BLaER1 treated with 17β-estradiol and CSF1 and Interleukin-3, amounts not matched to agents 10 nM and 100 nM (cell line): ENCODE measurements at regions not wholly inside any gene's neighbourhood (a gene's known extent, or its start where the extent isn't known, plus 50 kb on each side); places are given as distances from the start of the nearest gene placed in this dataset.

Experiments
- H3K27ac ChIP-seq, 11 experiments: shearing (Covaris generic); formaldehyde crosslinking; 2 replicates each; pipeline ENCODE4 v1.8.1; 2022
- H3K27me3 ChIP-seq, 11 experiments: shearing (Covaris generic); formaldehyde crosslinking; 2 replicates each; pipeline ENCODE4 v1.8.1; 2022
- H3K36me3 ChIP-seq, 11 experiments: shearing (Covaris generic); formaldehyde crosslinking; 2 replicates each; pipeline ENCODE4 v1.8.1; 2022
- H3K4me1 ChIP-seq, 10 experiments: shearing (Covaris generic); formaldehyde crosslinking; 2 replicates each; pipeline ENCODE4 v1.8.1; 2022
- H3K4me2 ChIP-seq, 11 experiments: shearing (Covaris generic); formaldehyde crosslinking; 2 replicates each; pipeline ENCODE4 v1.8.1; 2022
- H3K4me3 ChIP-seq, 10 experiments: shearing (Covaris generic); formaldehyde crosslinking; 2 replicates each; pipeline ENCODE4 v1.8.1; 2022
- H3K9ac ChIP-seq, 11 experiments: shearing (Covaris generic); formaldehyde crosslinking; 2 replicates each; pipeline ENCODE4 v1.8.1; 2022
- H3K9me3 ChIP-seq, 11 experiments: shearing (Covaris generic); formaldehyde crosslinking; replicated peaks in 1 of 11; 2 replicates each; pipeline ENCODE4 v1.8.1; 2022
- H4K20me1 ChIP-seq, 11 experiments: shearing (Covaris generic); formaldehyde crosslinking; 2 replicates each; pipeline ENCODE4 v1.8.1; 2022
- Cebpa-rat ChIP-seq, 11 experiments: shearing (Covaris generic); IDR thresholded peaks; 2 replicates each; pipeline ENCODE4 v1.8.1; 2022

DNA sequence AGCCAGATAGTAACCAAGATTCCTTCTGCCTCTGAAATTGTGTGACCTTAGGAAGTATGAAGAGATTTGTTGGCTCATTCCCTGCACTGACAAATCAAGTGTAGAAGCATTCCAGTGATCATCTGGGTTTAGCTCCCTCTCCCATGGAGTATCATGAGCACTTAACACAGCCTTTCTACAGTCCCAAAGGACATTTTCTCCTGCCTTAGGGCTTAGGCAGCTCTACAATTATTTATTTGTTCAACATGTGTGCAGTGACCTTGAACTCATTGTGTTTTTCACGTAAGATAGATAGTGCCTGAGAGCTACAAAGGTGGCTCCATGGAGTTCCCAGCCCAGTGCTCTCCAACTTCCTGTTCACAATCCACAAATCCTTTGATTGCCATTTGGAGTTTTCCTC, 94.8 kb upstream of the FAT3 start:
- TF ChIP-seq Cebpa-rat (IDR thresholded peaks at IDR 0.05): no peak
- Histone ChIP-seq H3K9ac (no peak overlapping the region), H4K20me1 (no peaks in the 10 kb centered on the region), H3K27me3 (no peaks in the 10 kb centered on the region), H3K27ac (no peak overlapping the region), H3K4me1 (no peaks in the 10 kb centered on the region), H3K9me3 (no peaks in the 10 kb centered on the region), H3K36me3 (no peaks in the 10 kb centered on the region), H3K4me2 (no peak overlapping the region), H3K4me3 (no peak overlapping the region)

DNA sequence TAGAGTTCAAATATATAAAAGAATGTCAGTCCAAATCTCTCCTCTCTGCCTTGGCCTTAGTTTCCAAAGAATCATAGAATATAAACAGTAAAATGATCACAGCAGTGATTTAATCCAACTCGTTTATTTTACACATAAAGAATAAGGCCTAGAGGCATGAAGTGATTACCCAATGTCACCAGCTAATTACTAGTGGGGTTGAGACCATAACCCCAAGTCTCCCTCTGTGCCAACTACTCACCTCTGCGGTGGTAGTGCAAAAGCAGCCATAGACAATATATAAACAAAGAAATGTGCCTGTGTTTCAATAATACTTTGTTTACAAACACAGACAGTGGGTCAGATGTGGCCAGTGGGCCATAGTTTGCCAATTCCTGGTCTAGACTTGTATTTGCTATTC, 96.6 kb upstream of the FAT3 start:
- no peak overlapping the region for H3K4me3 ChIP-seq

DNA sequence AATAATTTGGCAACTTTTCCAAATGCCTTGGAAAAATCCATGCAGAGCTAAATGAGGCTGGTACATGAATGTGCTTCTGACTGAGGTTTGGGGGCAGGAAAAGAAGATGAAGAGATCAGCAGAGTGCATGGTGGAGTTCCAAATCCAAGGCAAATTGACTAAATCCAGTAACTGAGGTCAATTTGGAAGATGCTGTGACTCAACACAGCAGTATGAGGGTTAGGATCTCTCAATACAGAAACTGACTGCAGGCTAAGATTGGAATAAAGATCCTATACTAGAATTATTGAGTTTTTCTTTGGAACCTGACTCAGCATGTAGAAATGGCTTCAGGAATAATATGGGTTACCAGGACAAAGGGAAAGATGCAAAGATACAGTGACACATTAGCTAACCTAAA, 99.3 kb upstream of the FAT3 start:
- no peaks in the 10 kb centered on the region for H4K20me1 ChIP-seq
- no peaks in the 10 kb centered on the region for H3K4me1 ChIP-seq
- peaks cover 0 to 5% (median 3%) of the 10 kb centered on the region in 11 experiments; a peak in 11 of 22 replicates for H3K9me3 ChIP-seq
- no peak overlapping the region for H3K27ac ChIP-seq
- H3K4me2 ChIP-seq: no peak overlapping the region
- H3K9ac ChIP-seq: no peak overlapping the region
- no peak for TF ChIP-seq Cebpa-rat (IDR thresholded peaks at IDR 0.05)
- no peaks in the 10 kb centered on the region for H3K36me3 ChIP-seq
- H3K27me3 ChIP-seq: no peaks in the 10 kb centered on the region
- H3K4me3 ChIP-seq: no peak overlapping the region

More for the DNA sequence above, 96.6 kb upstream of the FAT3 start:
- Histone ChIP-seq H3K9ac (no peak overlapping the region), H3K9me3 (no peaks in the 10 kb centered on the region), H3K4me2 (no peak overlapping the region), H3K27ac (no peak overlapping the region), H3K4me1 (no peaks in the 10 kb centered on the region), H3K27me3 (no peaks in the 10 kb centered on the region), H3K36me3 (no peaks in the 10 kb centered on the region), H4K20me1 (no peaks in the 10 kb centered on the region)
- no peak for TF ChIP-seq Cebpa-rat (IDR thresholded peaks at IDR 0.05)

DNA sequence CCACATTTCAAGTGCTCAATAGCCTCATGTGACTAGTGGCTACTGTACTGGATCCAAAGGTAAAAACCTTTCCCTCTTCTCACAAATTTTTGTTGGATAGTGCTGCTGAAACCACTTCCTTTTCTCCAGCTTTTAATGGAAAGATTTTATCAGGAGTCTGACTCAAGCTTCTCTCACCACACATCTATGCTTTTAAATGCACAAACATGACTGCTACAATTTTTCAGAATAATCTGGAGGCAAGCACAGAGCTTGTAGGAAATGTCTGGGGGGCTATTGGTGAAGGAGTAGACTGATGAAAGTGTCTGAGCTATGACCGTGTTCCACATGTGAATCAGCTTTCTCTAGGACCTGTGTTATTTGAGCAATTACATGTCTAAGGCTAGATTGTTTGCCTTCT, 101.1 kb upstream of the FAT3 start:
- Histone ChIP-seq H3K4me2 (no peak overlapping the region), H3K9ac (no peak overlapping the region), H3K9me3 (peaks cover 0 to 11% (median 8%) of the 10 kb centered on the region in 11 experiments; a peak in 13 of 22 replicates), H3K36me3 (no peaks in the 10 kb centered on the region), H3K27me3 (no peaks in the 10 kb centered on the region), H3K27ac (no peak overlapping the region), H3K4me1 (no peaks in the 10 kb centered on the region), H4K20me1 (no peaks in the 10 kb centered on the region), H3K4me3 (no peak overlapping the region)
- TF ChIP-seq Cebpa-rat (IDR thresholded peaks at IDR 0.05): no peak

DNA sequence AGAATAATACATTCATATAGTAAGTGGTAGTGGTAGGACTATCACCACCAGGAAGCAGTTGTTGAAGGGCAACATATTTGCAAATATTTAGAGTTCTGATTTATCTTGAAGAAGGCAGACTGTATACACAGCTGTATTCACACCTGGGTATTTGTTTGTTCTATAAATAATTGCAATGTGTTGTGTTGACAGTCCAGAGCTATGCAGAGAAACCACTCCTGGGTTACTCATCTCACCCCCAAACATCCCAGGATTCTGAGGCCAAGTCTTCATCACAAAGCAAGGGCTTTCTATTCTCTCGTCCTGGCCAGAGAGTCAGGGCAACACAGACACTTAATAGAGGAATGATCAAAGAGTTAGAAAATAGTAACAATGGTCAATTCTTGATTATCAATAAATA, 102.1 kb upstream of the FAT3 start:
- peaks cover 0 to 11% (median 8%) of the 10 kb centered on the region in 11 experiments; a peak in 13 of 22 replicates for H3K9me3 ChIP-seq
- H3K27me3 ChIP-seq: no peaks in the 10 kb centered on the region
- H3K27ac ChIP-seq: no peak overlapping the region
- H3K36me3 ChIP-seq: no peaks in the 10 kb centered on the region
- no peak overlapping the region for H3K9ac ChIP-seq
- no peaks in the 10 kb centered on the region for H4K20me1 ChIP-seq
- TF ChIP-seq Cebpa-rat (IDR thresholded peaks at IDR 0.05): no peak
- H3K4me3 ChIP-seq: no peak overlapping the region
- H3K4me2 ChIP-seq: no peak overlapping the region
- no peaks in the 10 kb centered on the region for H3K4me1 ChIP-seq

DNA sequence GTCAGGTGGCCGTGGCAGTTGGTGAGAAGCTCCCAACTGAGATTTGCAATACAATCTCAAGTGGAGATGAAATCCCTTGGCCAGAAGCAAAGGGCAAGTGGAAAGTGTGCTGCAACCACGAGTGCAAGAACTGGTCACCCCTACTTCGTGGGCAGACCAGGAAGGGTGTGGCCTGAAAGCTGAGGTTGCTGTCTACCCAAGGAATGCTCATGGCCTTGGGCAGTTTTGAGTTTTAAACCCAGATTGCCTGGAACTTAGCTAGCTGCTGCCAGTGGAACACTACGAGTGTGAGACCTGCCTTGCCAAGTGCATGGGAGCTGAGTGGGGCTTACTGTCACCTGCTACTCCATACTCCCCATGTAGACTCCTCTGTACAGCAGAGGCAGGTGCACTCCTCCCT, 113.3 kb upstream of the FAT3 start:
- TF ChIP-seq Cebpa-rat (IDR thresholded peaks at IDR 0.05): no peak
- Histone ChIP-seq H3K27me3 (no peaks in the 10 kb centered on the region), H3K27ac (no peak overlapping the region), H3K36me3 (no peaks in the 10 kb centered on the region), H3K4me1 (no peaks in the 10 kb centered on the region), H3K4me3 (no peak overlapping the region), H3K4me2 (no peak overlapping the region), H4K20me1 (no peaks in the 10 kb centered on the region), H3K9ac (no peak overlapping the region), H3K9me3 (peaks cover 0 to 14% (median 6%) of the 10 kb centered on the region in 11 experiments; a peak in 9 of 22 replicates)

DNA sequence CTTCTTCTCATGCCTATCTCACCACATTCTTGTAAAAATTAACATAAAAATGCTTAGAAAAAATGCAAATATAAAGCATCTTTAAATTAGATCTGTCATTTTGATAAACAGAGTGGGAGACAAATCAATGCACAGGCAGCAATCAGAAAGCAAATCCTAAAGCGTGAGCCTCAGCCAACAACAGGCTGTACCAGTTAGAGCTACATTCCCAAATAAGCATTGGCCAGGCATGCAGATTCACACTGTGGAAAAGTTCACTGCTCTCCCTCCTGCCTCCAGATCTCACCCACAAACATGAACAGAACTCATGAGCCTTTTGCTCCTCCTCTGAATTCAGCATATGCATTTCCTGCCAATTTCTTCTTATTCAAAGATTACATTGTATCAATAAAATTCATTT, 115.2 kb upstream of the FAT3 start:
- no peak overlapping the region for H3K9ac ChIP-seq
- no peak overlapping the region for H3K27ac ChIP-seq
- H3K9me3 ChIP-seq: peaks cover 0 to 14% (median 6%) of the 10 kb centered on the region in 11 experiments; a peak in 9 of 22 replicates
- no peaks in the 10 kb centered on the region for H3K36me3 ChIP-seq
- no peak for TF ChIP-seq Cebpa-rat (IDR thresholded peaks at IDR 0.05)
- H4K20me1 ChIP-seq: no peaks in the 10 kb centered on the region
- H3K4me1 ChIP-seq: no peaks in the 10 kb centered on the region
- no peaks in the 10 kb centered on the region for H3K27me3 ChIP-seq
- no peak overlapping the region for H3K4me2 ChIP-seq
- H3K4me3 ChIP-seq: no peak overlapping the region

DNA sequence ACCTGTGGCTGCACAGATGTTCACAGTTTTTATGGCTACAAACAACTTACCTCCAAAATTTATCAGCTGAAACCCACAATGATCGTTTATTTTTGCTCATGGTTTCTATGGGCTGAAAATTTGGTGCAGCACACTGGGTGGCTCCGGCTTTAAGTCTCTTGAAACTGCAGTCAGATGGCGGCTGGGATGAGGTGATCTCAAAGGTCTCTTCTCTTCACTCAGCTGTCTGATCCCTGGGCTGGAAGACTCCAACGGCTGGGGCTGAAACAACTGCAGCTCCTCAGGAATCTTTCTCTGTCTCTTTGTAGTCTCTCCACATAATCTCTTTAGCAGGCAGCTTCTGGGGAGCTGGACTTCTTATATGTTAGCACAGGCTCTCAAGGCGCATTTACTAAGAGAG, 117.3 kb upstream of the FAT3 start:
- Histone ChIP-seq H3K4me1 (no peaks in the 10 kb centered on the region), H3K27ac (no peak overlapping the region), H3K9ac (no peak overlapping the region), H3K4me3 (no peak overlapping the region), H3K27me3 (no peaks in the 10 kb centered on the region), H3K36me3 (no peaks in the 10 kb centered on the region), H3K9me3 (peaks cover 0 to under 1% (median 0%) of the 10 kb centered on the region in 11 experiments; a peak in 1 of 22 replicates), H3K4me2 (no peak overlapping the region), H4K20me1 (no peaks in the 10 kb centered on the region)
- TF ChIP-seq Cebpa-rat (IDR thresholded peaks at IDR 0.05): no peak

DNA sequence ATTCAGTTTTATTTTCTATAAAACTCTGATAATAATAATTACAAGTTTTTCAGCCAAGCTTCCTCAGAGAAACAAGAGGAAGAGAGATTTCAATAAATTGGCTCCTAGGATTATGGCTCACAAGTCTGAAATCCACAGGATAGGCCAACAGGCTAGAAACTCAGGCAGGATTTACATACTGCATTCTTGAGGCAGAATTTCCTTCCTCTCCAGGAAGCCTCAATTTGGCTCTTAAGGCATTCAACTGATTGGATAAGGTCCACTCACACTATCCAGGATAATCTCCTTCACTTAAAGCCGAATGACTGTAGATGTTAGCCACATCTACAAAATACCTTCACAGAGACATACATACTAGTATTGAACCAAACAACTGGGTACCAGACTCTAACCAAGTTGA, 120.3 kb upstream of the FAT3 start:
- no peak overlapping the region for H3K4me2 ChIP-seq
- no peak overlapping the region for H3K27ac ChIP-seq

DNA sequence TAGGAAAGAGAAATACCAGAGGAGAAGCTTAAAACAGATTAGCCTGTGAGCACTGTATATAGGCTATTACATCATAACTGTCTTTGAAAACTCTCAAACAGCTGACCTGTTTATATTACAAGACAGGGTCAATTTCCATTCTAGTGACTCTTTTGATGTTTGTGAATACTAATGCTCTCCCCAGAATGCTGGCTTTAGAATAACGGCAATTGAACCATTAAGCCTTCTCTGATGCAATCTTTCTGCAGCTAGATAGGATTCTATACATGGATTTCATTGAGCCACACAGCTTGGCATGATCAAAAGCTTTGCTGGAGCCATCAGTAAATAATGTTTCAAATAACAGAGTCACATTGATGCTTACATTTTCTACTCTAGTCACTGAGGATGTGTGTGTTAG, 122.7 kb upstream of the FAT3 start:
- no peak overlapping the region for H3K27ac ChIP-seq
- H3K4me2 ChIP-seq: no peak overlapping the region
- no peaks in the 10 kb centered on the region for H4K20me1 ChIP-seq
- H3K9me3 ChIP-seq: no peaks in the 10 kb centered on the region
- H3K9ac ChIP-seq: no peak overlapping the region
- TF ChIP-seq Cebpa-rat (IDR thresholded peaks at IDR 0.05): no peak
- H3K4me3 ChIP-seq: no peak overlapping the region
- H3K27me3 ChIP-seq: no peaks in the 10 kb centered on the region
- H3K36me3 ChIP-seq: no peaks in the 10 kb centered on the region
- no peaks in the 10 kb centered on the region for H3K4me1 ChIP-seq

More for the DNA sequence above, 120.3 kb upstream of the FAT3 start:
- H3K36me3 ChIP-seq: no peaks in the 10 kb centered on the region
- H3K9me3 ChIP-seq: no peaks in the 10 kb centered on the region
- no peak overlapping the region for H3K9ac ChIP-seq
- H4K20me1 ChIP-seq: no peaks in the 10 kb centered on the region
- H3K27me3 ChIP-seq: no peaks in the 10 kb centered on the region
- no peaks in the 10 kb centered on the region for H3K4me1 ChIP-seq
- TF ChIP-seq Cebpa-rat (IDR thresholded peaks at IDR 0.05): no peak
- no peak overlapping the region for H3K4me3 ChIP-seq
